ENCODE measurements at regions not wholly inside any gene's neighbourhood (a gene's known extent, or its start where the extent isn't known, plus 50 kb on each side); places are given as distances from the start of the nearest gene placed in this dataset.

- Histone ChIP-seq H3K27me3 (ENCODE audit: control insufficient read depth in 1 of 2, insufficient read depth in 2 of 2, low read length in 1 of 2) (no peaks in the 10 kb centered on the region), H3K36me3 (ENCODE audit: control insufficient read depth in 1 of 2, insufficient read depth in 2 of 2, low read length in 1 of 2) (no peaks in the 10 kb centered on the region), H3K4me3 (ENCODE audit: low read length in 2 of 2) (no peak overlapping the region), H3K4me1 (ENCODE audit: control insufficient read depth in 1 of 2, insufficient read depth in 2 of 2, low read length in 2 of 2) (no peaks in the 10 kb centered on the region), H3K9me3 (ENCODE audit: control insufficient read depth, low read length) (no peaks in the 10 kb centered on the region), H3K27ac (ENCODE audit: low read depth in 1 of 2, low read length in 2 of 2) (no peak overlapping the region)
- 94 to 96% methylated on average over 4 of the region's 4 CpGs for WGBS, 2 donors
- ATAC-seq (ENCODE audit: low FRiP score) (no peak), DNase-seq (peak; percentile 17 to 43)
- intact Hi-C loops (cut with DNase I) = no loop called here
Observed at GRCh38 chr6:170112583-170112860, 178.4 kb downstream of the DLL1 start.

DNA sequence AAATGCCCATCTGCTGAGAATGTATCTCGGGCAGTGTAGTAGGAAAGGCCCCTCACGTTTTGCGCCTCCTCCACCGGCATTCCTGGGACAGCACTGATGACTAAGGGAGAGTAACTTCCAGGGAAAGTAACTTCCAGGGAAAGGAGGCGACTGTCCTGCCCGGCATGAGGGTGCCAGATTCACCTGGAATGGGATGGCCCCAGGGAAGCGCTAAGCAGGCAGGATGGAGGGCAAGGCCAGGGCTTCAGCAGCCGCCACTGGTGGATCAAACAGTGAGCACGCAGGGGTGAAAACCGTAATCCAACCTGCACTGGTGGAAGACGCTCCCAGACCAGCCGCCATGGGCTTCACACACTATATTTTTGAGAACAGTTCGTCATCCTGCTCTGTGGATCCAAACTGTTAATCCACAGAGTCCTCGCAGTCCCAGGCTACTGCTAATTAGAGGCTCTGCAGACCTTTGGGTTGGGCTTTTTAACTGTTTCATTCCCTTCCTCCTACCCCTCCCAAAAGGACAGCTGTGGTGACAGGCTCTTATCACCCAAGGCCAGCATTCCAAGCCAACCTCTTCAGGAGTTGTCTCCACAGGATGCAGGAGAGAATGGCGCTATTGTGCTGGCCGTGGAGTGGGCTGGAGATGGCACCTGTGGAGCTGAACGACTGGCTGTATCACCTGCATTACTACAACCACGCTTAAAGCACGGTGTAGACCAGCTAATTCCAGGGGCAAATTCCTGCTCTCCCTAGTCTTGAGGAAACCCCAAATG, 178.9 kb downstream of the DLL1 start:
- no peak overlapping the region for H3K27ac ChIP-seq (ENCODE audit: low read depth in 1 of 2, low read length in 2 of 2)
- H3K4me3 ChIP-seq (ENCODE audit: low read length in 2 of 2) = no peak overlapping the region
- DNase-seq = peak; percentile 17 to 48
- WGBS, 2 donors = 83 to 87% methylated on average over 19 of the region's 19 CpGs
- no peaks in the 10 kb centered on the region for H3K9me3 ChIP-seq (ENCODE audit: control insufficient read depth, low read length)
- intact Hi-C loops (cut with DNase I) = no loop called here
- H3K27me3 ChIP-seq (ENCODE audit: control insufficient read depth in 1 of 2, insufficient read depth in 2 of 2, low read length in 1 of 2) = no peaks in the 10 kb centered on the region
- no peaks in the 10 kb centered on the region for H3K36me3 ChIP-seq (ENCODE audit: control insufficient read depth in 1 of 2, insufficient read depth in 2 of 2, low read length in 1 of 2)
- no peaks in the 10 kb centered on the region for H3K4me1 ChIP-seq (ENCODE audit: control insufficient read depth in 1 of 2, insufficient read depth in 2 of 2, low read length in 2 of 2)
- ATAC-seq (ENCODE audit: low FRiP score) = no peak

DNA sequence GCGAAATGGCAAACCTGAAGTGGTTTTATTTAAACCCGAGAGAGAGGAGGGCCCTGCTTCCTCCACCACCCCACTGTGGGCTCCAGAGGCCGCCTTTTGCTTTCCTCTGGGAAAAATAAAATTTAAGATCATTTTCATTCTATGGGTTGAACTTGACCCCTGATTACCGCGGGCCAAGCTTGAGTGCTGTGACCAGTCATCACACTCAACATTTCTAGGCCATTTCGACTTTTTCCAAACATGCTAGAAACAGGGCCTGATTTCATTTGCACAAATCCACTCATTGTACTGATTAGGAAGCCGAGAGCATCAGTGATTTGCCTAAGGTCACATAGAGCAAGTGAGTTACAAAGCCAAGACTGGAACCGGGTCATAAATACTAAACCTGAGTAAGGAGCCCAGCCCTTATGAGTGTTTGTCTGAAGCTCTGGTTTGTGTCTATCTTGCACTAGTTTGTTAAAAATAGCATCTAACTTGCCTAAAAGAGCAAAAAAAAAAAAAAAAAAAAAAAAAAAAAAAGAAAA, 179.7 kb downstream of the DLL1 start:
- Histone ChIP-seq H3K4me3 (ENCODE audit: low read length in 2 of 2) (no peak overlapping the region), H3K36me3 (ENCODE audit: control insufficient read depth in 1 of 2, insufficient read depth in 2 of 2, low read length in 1 of 2) (no peaks in the 10 kb centered on the region), H3K27me3 (ENCODE audit: control insufficient read depth in 1 of 2, insufficient read depth in 2 of 2, low read length in 1 of 2) (no peaks in the 10 kb centered on the region), H3K9me3 (ENCODE audit: control insufficient read depth, low read length) (no peaks in the 10 kb centered on the region), H3K4me1 (ENCODE audit: control insufficient read depth in 1 of 2, insufficient read depth in 2 of 2, low read length in 2 of 2) (no peaks in the 10 kb centered on the region), H3K27ac (ENCODE audit: low read depth in 1 of 2, low read length in 2 of 2) (no peak overlapping the region)
- 88 to 91% methylated on average over 8 of the region's 8 CpGs for WGBS, 2 donors
- DNase-seq = peak in 1 of 2 donors; percentile 24
- intact Hi-C loops (cut with DNase I) = no loop called here
- no peak for ATAC-seq (ENCODE audit: low FRiP score)

DNA sequence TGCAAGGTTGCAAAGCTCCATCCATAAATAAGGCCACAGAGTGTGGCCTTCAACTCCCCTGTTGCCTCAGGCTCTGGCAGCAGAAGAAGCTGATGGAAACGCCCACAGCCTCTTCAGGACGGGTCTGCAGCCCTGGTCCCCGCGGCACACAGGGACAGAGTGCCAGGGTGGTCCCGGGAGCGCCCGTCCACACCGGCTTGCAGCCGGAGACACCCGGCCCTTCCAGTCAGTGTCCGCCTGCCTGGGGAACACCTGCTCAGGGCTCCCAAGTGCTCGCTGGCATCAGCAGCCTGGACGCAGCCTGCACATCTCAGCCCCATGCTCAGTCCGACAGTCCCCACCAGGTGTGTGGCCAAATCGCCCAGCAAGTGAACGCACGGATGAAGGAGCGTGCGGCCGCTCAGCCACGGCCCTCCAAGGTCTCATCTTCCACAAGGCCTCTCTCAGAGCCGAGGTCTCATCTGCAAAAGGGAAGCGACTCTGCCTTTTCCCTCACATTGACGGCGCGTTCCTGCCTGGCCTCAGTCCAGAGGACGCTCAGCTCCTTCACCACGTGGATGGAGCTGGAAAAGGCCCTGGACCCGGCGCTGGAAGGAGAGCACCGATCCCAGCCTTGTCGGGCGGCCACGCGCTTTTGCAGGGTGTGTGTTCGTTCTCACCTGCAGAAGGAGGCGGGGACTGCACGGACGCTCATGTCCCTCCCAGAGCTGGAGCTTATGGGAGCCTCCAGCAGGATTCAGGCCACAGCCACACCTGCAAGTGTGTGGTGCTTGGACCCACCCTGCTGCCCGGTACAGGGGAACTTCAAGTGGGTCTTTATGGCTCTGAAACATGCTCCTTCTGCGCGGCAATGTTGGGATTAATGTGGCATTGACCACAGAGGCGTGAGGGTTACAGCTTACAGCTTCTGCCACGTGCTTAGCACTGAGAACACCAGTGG, 180.4 kb downstream of the DLL1 start:
- DNase-seq (peak; percentile 28 to 65), ATAC-seq (ENCODE audit: low FRiP score) (no peak)
- no peaks in the 10 kb centered on the region for H3K9me3 ChIP-seq (ENCODE audit: control insufficient read depth, low read length)
- H3K4me3 ChIP-seq (ENCODE audit: low read length in 2 of 2) = no peak overlapping the region
- H3K27ac ChIP-seq (ENCODE audit: low read depth in 1 of 2, low read length in 2 of 2) = no peak overlapping the region
- no peaks in the 10 kb centered on the region for H3K4me1 ChIP-seq (ENCODE audit: control insufficient read depth in 1 of 2, insufficient read depth in 2 of 2, low read length in 2 of 2)
- no peaks in the 10 kb centered on the region for H3K36me3 ChIP-seq (ENCODE audit: control insufficient read depth in 1 of 2, insufficient read depth in 2 of 2, low read length in 1 of 2)
- 88 to 89% methylated on average over 44 of the region's 44 CpGs for WGBS, 2 donors
- intact Hi-C loops (cut with DNase I) = no loop called here
- no peaks in the 10 kb centered on the region for H3K27me3 ChIP-seq (ENCODE audit: control insufficient read depth in 1 of 2, insufficient read depth in 2 of 2, low read length in 1 of 2)

GRCh38 chr6:170108890-170109587, 181.8 kb downstream of the DLL1 start:
- Histone ChIP-seq H3K4me1 (ENCODE audit: control insufficient read depth in 1 of 2, insufficient read depth in 2 of 2, low read length in 2 of 2) (no peaks in the 10 kb centered on the region), H3K27me3 (ENCODE audit: control insufficient read depth in 1 of 2, insufficient read depth in 2 of 2, low read length in 1 of 2) (no peaks in the 10 kb centered on the region), H3K27ac (ENCODE audit: low read depth in 1 of 2, low read length in 2 of 2) (no peak overlapping the region), H3K4me3 (ENCODE audit: low read length in 2 of 2) (no peak overlapping the region), H3K9me3 (ENCODE audit: control insufficient read depth, low read length) (no peaks in the 10 kb centered on the region), H3K36me3 (ENCODE audit: control insufficient read depth in 1 of 2, insufficient read depth in 2 of 2, low read length in 1 of 2) (no peaks in the 10 kb centered on the region)
- ATAC-seq (ENCODE audit: low FRiP score) (no peak), DNase-seq (peak; percentile 18 to 64)
- intact Hi-C loops (cut with DNase I) = no loop called here
- 92 to 94% methylated on average over 15 of the region's 15 CpGs for WGBS, 2 donors

DNA sequence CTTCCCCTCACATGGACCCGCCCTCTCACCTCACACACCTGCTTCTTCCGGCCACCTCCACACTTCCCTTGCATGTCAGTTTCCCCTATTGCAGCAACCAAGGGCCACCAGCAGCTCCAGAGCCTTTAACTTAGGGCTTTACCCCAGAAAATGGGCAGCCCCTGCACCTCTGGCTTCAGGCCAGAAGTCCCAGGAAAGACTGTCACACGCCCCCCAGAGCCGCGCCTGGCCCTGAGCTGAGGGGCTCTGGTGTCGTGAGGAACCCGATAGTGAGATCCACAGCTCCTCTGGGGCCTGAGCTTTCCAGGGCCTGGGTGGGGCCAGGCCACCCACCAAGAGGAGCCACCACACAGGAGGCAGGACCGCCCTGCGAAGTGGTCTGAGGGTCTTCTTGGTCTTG, 182.4 kb downstream of the DLL1 start:
- ATAC-seq (ENCODE audit: low FRiP score) (no peak), DNase-seq (peak in 1 of 2 donors; percentile 40)
- Histone ChIP-seq H3K9me3 (ENCODE audit: control insufficient read depth, low read length) (no peaks in the 10 kb centered on the region), H3K36me3 (ENCODE audit: control insufficient read depth in 1 of 2, insufficient read depth in 2 of 2, low read length in 1 of 2) (no peaks in the 10 kb centered on the region), H3K27ac (ENCODE audit: low read depth in 1 of 2, low read length in 2 of 2) (no peak overlapping the region), H3K4me3 (ENCODE audit: low read length in 2 of 2) (no peak overlapping the region), H3K4me1 (ENCODE audit: control insufficient read depth in 1 of 2, insufficient read depth in 2 of 2, low read length in 2 of 2) (no peaks in the 10 kb centered on the region), H3K27me3 (ENCODE audit: control insufficient read depth in 1 of 2, insufficient read depth in 2 of 2, low read length in 1 of 2) (no peaks in the 10 kb centered on the region)
- WGBS, 2 donors = 87 to 92% methylated on average over 9 of the region's 9 CpGs
- intact Hi-C loops (cut with DNase I) = no loop called here

GRCh38 chr6:170107606-170108222, 183.2 kb downstream of the DLL1 start:
- 95% methylated on average over 13 of the region's 13 CpGs for WGBS, 2 donors
- no peak for ATAC-seq (ENCODE audit: low FRiP score)

DNA sequence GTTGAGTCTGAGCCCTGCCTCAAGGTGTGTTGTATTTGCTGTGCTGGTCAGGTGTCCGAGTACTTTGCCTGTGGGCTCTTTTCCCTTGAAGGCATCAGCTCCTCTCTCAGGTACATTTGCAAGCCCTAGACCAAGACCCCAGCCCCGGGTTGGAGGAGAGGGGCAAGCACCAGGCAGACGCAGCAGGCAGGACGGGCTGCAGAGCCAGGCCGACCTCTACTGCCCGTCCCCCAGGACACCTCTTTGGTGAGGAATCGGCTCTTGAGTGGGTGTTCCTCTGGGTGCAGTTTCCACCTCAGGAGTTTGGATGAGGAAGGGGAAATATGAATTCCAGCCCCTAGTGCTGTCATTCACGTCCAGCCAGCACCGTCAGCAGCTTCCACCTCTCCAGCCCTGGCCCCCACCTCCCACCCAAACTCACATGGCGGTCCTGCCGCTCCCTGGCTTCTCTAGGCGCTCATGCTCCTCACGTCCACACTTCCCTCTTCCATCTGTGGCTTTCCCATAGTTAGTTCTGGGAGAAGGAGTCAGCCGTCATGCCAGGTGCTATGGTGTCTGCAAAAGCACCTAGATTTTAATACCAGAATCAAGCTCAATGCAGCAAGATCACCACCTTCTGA, 183.9 kb downstream of the DLL1 start:
- WGBS, 2 donors = 87 to 93% methylated on average over 14 of the region's 14 CpGs
- H3K9me3 ChIP-seq (ENCODE audit: control insufficient read depth, low read length) = no peaks in the 10 kb centered on the region

More at GRCh38 chr6:170107606-170108222, 183.2 kb downstream of the DLL1 start:
- intact Hi-C loops (cut with DNase I) = no loop called here
- H3K27me3 ChIP-seq (ENCODE audit: control insufficient read depth in 1 of 2, insufficient read depth in 2 of 2, low read length in 1 of 2) = no peaks in the 10 kb centered on the region
- H3K4me3 ChIP-seq (ENCODE audit: low read length in 2 of 2) = no peak overlapping the region
- no peak overlapping the region for H3K27ac ChIP-seq (ENCODE audit: low read depth in 1 of 2, low read length in 2 of 2)
- no peaks in the 10 kb centered on the region for H3K4me1 ChIP-seq (ENCODE audit: control insufficient read depth in 1 of 2, insufficient read depth in 2 of 2, low read length in 2 of 2)
- no peaks in the 10 kb centered on the region for H3K36me3 ChIP-seq (ENCODE audit: control insufficient read depth in 1 of 2, insufficient read depth in 2 of 2, low read length in 1 of 2)
- H3K9me3 ChIP-seq (ENCODE audit: control insufficient read depth, low read length) = no peaks in the 10 kb centered on the region
- peak in 1 of 2 donors; percentile 56 for DNase-seq

More for the DNA sequence above, 183.9 kb downstream of the DLL1 start:
- H3K36me3 ChIP-seq (ENCODE audit: control insufficient read depth in 1 of 2, insufficient read depth in 2 of 2, low read length in 1 of 2) = no peaks in the 10 kb centered on the region
- H3K27ac ChIP-seq (ENCODE audit: low read depth in 1 of 2, low read length in 2 of 2) = no peak overlapping the region
- no peaks in the 10 kb centered on the region for H3K4me1 ChIP-seq (ENCODE audit: control insufficient read depth in 1 of 2, insufficient read depth in 2 of 2, low read length in 2 of 2)
- DNase-seq (peak in 1 of 2 donors; percentile 42), ATAC-seq (ENCODE audit: low FRiP score) (no peak)
- intact Hi-C loops (cut with DNase I) = no loop called here
- no peaks in the 10 kb centered on the region for H3K27me3 ChIP-seq (ENCODE audit: control insufficient read depth in 1 of 2, insufficient read depth in 2 of 2, low read length in 1 of 2)
- no peak overlapping the region for H3K4me3 ChIP-seq (ENCODE audit: low read length in 2 of 2)
